ENCODE measurements at regions not wholly inside any gene's neighbourhood (a gene's known extent, or its start where the extent isn't known, plus 50 kb on each side); places are given as distances from the start of the nearest gene placed in this dataset.

DNA sequence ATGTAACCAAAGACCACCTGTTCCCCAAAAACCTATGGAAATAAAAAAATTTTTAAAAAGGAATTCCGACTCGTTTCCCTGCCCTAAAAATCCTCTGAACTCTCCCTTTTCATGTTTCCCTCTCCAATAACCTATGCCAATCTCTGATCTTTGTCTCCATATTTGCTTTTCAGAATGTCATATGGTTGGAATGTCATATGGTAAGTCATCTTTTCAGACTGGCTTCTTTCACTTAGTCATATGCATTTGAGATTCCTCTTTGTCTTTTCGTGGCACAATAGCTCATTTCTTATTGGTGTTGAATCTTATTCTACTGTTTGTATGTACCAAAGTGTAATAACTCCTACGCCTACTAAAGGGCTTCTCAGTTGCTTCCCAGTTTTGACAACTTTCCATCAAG lies 117.5 kb downstream of the BACH1 start:
- TF ChIP-seq, protein P1, sequence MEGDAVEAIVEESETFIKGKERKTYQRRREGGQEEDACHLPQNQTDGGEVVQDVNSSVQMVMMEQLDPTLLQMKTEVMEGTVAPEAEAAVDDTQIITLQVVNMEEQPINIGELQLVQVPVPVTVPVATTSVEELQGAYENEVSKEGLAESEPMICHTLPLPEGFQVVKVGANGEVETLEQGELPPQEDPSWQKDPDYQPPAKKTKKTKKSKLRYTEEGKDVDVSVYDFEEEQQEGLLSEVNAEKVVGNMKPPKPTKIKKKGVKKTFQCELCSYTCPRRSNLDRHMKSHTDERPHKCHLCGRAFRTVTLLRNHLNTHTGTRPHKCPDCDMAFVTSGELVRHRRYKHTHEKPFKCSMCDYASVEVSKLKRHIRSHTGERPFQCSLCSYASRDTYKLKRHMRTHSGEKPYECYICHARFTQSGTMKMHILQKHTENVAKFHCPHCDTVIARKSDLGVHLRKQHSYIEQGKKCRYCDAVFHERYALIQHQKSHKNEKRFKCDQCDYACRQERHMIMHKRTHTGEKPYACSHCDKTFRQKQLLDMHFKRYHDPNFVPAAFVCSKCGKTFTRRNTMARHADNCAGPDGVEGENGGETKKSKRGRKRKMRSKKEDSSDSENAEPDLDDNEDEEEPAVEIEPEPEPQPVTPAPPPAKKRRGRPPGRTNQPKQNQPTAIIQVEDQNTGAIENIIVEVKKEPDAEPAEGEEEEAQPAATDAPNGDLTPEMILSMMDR (conservative IDR thresholded peaks at IDR 0.05; ENCODE audit: low read length): no peak
- DNase-seq (ENCODE audit: low read depth): no peak
- no peak overlapping the region for H3K4me3 ChIP-seq (ENCODE audit: low read length)

DNA sequence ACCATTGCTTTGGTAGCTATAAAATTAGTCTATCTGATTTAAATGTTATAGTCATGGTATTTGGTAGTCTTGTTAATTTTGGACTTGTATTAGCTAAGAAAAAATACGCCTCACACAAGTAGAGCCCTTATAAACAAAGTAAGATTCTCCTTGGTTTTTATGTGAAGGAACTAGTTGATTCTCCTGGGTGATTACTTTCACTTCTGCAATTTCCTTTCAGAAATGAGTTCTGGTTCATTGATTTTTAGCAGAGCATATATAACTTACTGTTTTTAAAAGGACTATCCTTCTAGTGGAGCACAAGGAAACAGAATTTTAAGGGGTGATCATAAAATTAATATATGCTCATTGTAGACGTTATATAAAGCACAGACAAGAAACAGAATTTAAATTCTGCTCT lies 120.1 kb downstream of the BACH1 start:
- TF ChIP-seq, protein P1 (conservative IDR thresholded peaks at IDR 0.05; ENCODE audit: low read length): no peak
- no peak overlapping the region for H3K4me3 ChIP-seq (ENCODE audit: low read length)
- DNase-seq (ENCODE audit: low read depth): no peak

DNA sequence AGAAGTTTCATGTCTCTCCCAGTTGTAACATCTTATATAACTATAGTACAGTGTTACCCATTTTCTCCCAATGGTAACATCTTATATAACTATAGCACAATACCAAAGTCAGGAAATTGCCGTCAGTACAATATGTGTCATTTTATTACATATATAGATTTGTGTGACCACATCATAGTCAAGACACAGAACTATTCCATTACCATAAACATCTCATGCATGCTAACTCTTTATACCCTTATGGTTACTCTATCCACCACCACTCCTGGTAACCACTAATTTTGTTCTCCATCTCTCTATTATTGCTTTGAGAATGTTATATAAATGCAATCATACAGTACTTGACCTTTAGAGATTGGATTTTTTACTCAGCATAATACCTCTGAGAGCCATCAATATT lies 120.7 kb downstream of the BACH1 start:
- TF ChIP-seq, protein P1 (conservative IDR thresholded peaks at IDR 0.05; ENCODE audit: low read length): no peak
- no peak overlapping the region for H3K4me3 ChIP-seq (ENCODE audit: low read length)
- DNase-seq (ENCODE audit: low read depth): no peak

DNA sequence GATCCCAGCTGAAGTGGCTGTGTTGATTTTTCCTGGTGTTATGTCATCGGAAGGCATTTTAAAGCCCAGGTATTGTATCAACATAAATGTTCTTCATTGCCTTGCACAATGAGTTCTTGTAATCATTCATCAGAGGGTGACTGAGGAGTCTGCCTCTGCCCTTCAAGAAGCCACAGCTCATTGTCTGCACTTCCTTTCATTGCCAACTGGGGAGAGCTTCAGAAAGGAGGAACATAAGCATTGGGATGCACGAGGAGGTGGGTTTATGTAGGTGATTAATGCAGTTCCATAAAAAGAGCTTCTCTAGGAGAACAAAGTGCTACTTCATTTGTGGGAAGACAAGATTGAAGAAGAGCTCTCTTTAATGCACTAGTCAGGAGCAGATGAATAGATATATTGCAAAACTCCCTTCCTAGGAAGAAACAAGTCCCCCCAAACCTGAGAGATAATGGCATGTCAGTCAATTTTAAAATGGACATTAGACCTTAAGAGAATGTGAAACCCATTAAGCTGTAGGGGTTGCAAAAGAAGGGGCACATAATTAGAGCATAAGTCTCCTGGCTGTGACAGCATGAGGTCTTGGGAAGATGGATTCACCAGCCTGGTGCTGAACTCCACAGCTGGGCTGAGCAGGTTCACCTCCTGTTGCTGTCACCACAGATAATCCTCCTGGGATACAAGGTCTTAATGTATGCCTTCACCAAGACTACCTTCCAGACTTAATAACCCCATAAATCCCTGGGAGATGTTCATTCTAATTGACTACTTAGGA lies 124.6 kb downstream of the BACH1 start:
- TF ChIP-seq, protein P1 (conservative IDR thresholded peaks at IDR 0.05; ENCODE audit: low read length): no peak
- DNase-seq (ENCODE audit: low read depth): no peak
- no peak overlapping the region for H3K4me3 ChIP-seq (ENCODE audit: low read length)

DNA sequence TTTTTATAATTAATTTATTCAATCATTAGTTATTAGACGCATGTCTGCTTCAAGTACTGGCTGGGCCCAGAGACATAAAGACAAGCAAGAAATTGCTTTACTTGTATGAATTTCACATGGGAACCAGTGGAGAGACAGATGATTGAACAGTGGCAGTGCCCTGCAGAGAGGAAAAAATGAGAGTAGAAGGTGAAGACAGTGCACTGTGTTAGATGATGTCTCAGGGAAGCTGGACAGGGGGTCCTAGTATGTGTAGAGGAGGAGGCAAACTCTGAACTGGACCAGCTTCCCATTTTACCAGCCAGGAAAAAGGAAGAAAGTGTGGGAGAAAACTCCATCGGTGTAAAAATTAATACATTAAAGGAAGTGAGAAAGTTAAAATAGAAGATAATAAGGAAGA lies 126.0 kb downstream of the BACH1 start:
- no peak overlapping the region for H3K4me3 ChIP-seq (ENCODE audit: low read length)
- no peak for DNase-seq (ENCODE audit: low read depth)
- TF ChIP-seq, protein P1 (conservative IDR thresholded peaks at IDR 0.05; ENCODE audit: low read length): no peak

DNA sequence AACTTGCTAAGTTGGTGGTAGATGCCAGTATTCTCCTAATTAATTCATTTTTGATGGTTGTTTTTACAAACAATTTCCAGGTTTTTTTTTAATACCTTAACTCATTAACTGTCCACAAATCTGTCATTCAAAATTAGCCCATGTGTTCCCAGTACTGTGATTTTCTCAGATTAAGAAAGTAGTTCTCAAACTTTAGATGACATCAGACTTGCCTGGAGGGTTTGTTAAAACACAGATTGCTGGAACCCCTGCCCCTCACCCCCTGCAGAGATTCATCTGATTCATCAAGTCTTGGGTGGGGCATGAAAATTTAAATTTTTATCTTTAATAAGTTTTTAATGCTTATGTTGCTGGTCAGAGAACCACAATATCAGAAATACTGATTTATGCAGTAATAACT lies 130.5 kb downstream of the BACH1 start:
- no peak for DNase-seq (ENCODE audit: low read depth)
- no peak overlapping the region for H3K4me3 ChIP-seq (ENCODE audit: low read length)
- TF ChIP-seq, protein P1 (conservative IDR thresholded peaks at IDR 0.05; ENCODE audit: low read length): no peak

DNA sequence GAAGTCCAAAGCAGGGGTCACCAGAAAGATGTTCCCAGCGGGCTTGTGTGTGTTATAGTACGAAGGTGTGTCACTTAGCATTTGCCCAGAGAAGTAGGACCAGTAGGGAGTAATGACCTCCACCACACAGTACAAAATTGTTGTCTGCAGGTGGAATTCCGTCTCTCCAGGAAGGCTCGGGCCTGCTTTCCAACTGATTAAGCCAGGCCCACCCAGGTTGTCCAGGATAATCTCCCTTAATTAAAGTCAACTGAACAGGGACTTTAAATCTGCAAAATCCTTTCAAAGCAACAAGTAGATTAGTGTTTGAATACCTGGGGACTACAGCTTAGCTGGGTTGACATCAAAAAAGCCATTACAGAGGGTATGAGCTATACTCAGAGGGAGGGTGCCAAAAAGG lies 131.3 kb downstream of the BACH1 start:
- no peak for DNase-seq (ENCODE audit: low read depth)
- TF ChIP-seq, protein P1 (conservative IDR thresholded peaks at IDR 0.05; ENCODE audit: low read length): no peak
- H3K4me3 ChIP-seq (ENCODE audit: low read length): no peak overlapping the region
